Kidney (tissue), 13 donors: ENCODE measurements at regions not wholly inside any gene's neighbourhood (a gene's known extent, or its start where the extent isn't known, plus 50 kb on each side); places are given as distances from the start of the nearest gene placed in this dataset.

Experiments used
- DNase-seq, 5 donors: peaks; one replicate each; pipeline ENCODE4 v3.0.0-alpha.2; 2013 to 2020
- FAIRE-seq: peaks from 2 replicates; lab custom pipeline; 2012; peaks lifted over from hg19 to GRCh38; lab: Jason Lieb, UNC
- H3K27ac ChIP-seq, 2 donors: one replicate each; pipeline ENCODE4 v1.7.0; 2013; ENCODE audit warnings: low read depth in 2 of 2, low read length in 2 of 2, inconsistent platforms in 1 of 2
- H3K27me3 ChIP-seq: one replicate; pipeline ENCODE4 v1.7.1; 2013; ENCODE audit warnings: low read length, inconsistent platforms; ENCODE audit not compliant: control insufficient read depth, insufficient read depth
- H3K36me3 ChIP-seq, 3 donors: one replicate each; pipeline versions ENCODE4 v1.7.0 to v1.7.1; 2013; ENCODE audit warnings: low read length in 3 of 3, control low read depth in 1 of 3, inconsistent platforms in 1 of 3; ENCODE audit not compliant: insufficient read depth in 3 of 3, control insufficient read depth in 2 of 3
- H3K4me1 ChIP-seq, 3 donors: one replicate each; pipeline versions ENCODE4 v1.7.0 to v1.7.1; 2013; ENCODE audit warnings: low read length in 3 of 3, inconsistent platforms in 1 of 3, low read depth in 1 of 3; ENCODE audit not compliant: control insufficient read depth in 2 of 3, insufficient read depth in 2 of 3
- H3K4me3 ChIP-seq, 3 donors: one replicate each; pipeline versions ENCODE4 v1.7.0 to v1.8.1; 2013; ENCODE audit warnings: low read length in 3 of 3, control low read depth in 1 of 3, inconsistent platforms in 1 of 3
- H3K9ac ChIP-seq, 3 donors: one replicate each; pipeline versions ENCODE4 v1.7.0 to v1.7.1; 2013; ENCODE audit warnings: low read length in 3 of 3, control low read depth in 1 of 3, inconsistent platforms in 1 of 3
- H3K9me3 ChIP-seq, 3 donors: one replicate each; pipeline versions ENCODE4 v1.7.0 to v1.7.1; 2013; ENCODE audit warnings: low read length in 3 of 3, control low read depth in 1 of 3, inconsistent platforms in 1 of 3; ENCODE audit not compliant: control insufficient read depth in 2 of 3, insufficient read depth in 1 of 3
- CTCF ChIP-seq: IDR thresholded peaks from 3 replicates; pipeline ENCODE4 v1.5.1; 2012; ENCODE audit warnings: mild to moderate bottlenecking, moderate library complexity, borderline replicate concordance; ENCODE audit not compliant: insufficient read depth; ENCODE audit errors: extremely low read depth
- intact Hi-C: fragments of 100-400 bp; cut with DNase I; formaldehyde crosslinking; loops from one replicate; pipeline ENCODE4 v1.11.1; 2022
- donor health status: control.
- donor health status: control.
- donor health status: control.
- donor health status: control.
- donor health status: control.
- donor health status: DM: yes; HTN: yes; CAD: no.
- donor health status: Normal renal cell carcinoma (clear cell type).

DNA sequence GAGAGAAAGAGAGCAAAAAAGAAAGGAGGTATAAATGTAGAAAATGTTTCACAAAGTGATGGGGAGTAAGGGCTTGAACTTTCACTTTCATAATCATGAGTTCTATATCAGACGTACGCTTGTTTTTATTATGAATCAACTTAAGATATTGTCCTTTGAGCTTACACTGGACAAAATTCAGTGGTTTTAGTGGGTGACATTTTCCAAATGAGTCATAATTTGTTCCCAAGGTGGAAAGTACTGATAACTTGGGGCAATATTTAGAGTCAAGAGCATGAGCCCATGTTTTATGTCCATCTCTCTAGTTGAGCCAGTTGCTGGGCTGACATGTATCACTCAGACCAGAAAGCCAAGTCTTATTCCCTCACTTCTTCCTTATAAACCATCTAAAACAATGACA lies 161.6 kb downstream of the CHRM3 start:
- peak overlapping the region in 1 of 3 donors; percentile 17 for H3K4me3 ChIP-seq
- no peak for FAIRE-seq
- intact Hi-C loops: no loop called here

GRCh38 chr1:239550178-239550577 lies 163.8 kb downstream of the CHRM3 start:
- peak; percentile 72 for FAIRE-seq
- no peak overlapping the region for H3K4me3 ChIP-seq
- intact Hi-C loops: no loop called here
- H3K9me3 ChIP-seq: no peaks in the 10 kb centered on the region
- H3K27me3 ChIP-seq: no peaks in the 10 kb centered on the region
- no peak for DNase-seq
- H3K9ac ChIP-seq: no peak overlapping the region
- H3K4me1 ChIP-seq: no peaks in the 10 kb centered on the region
- no peaks in the 10 kb centered on the region for H3K36me3 ChIP-seq
- H3K27ac ChIP-seq: no peak overlapping the region
- no peak for TF ChIP-seq CTCF

More for the DNA sequence above, 161.6 kb downstream of the CHRM3 start:
- Histone ChIP-seq H3K9me3 (no peaks in the 10 kb centered on the region), H3K9ac (no peak overlapping the region), H3K27me3 (no peaks in the 10 kb centered on the region), H3K27ac (no peak overlapping the region), H3K36me3 (no peaks in the 10 kb centered on the region), H3K4me1 (no peaks in the 10 kb centered on the region)
- no peak for DNase-seq
- no peak for TF ChIP-seq CTCF

DNA sequence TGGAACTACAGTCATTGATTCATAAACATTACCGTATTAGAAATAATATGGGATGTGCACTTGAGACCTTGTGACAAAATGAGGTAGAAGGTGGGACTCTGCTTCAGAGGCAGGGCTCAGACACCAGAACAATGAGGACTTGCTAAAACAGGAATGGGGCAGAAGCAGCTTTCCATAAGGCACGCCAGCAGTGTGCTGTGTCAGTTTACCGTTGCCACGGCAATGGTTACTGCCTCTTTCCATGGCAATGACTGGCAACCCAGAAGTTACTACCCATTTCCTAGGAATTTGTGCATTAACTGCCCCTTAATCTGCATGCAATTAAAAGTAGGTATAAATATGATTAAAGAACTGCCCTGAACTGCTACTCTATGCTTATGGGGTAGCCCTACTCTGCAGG lies 169.0 kb downstream of the CHRM3 start:
- intact Hi-C loops: no loop called here
- no peaks in the 10 kb centered on the region for H3K27me3 ChIP-seq
- FAIRE-seq (no peak), DNase-seq (peak in 3 of 5 donors; percentile 35 to 48 (median 37))
- H3K4me1 ChIP-seq: no peaks in the 10 kb centered on the region
- H3K36me3 ChIP-seq: no peaks in the 10 kb centered on the region
- H3K27ac ChIP-seq: no peak overlapping the region
- no peaks in the 10 kb centered on the region for H3K9me3 ChIP-seq
- no peak for TF ChIP-seq CTCF
- H3K4me3 ChIP-seq: no peak overlapping the region
- H3K9ac ChIP-seq: no peak overlapping the region

- Histone ChIP-seq H3K9ac (no peak overlapping the region), H3K27me3 (no peaks in the 10 kb centered on the region), H3K4me3 (no peak overlapping the region), H3K36me3 (no peaks in the 10 kb centered on the region), H3K9me3 (no peaks in the 10 kb centered on the region), H3K27ac (no peak overlapping the region), H3K4me1 (no peaks in the 10 kb centered on the region)
- TF ChIP-seq CTCF: no peak
- DNase-seq: no peak
- no peak for FAIRE-seq
- intact Hi-C loops: no loop called here
These were observed 172.2 kb downstream of the CHRM3 start for GRCh38 chr1:239558559-239558958.
